ENCODE measurements at regions not wholly inside any gene's neighbourhood (a gene's known extent, or its start where the extent isn't known, plus 50 kb on each side); places are given as distances from the start of the nearest gene placed in this dataset.
"Not testable (repeated sequence)": the region's sequence is repeated elsewhere in the genome, so short reads cannot be mapped to it uniquely, and the experiment has no call there.

DNA sequence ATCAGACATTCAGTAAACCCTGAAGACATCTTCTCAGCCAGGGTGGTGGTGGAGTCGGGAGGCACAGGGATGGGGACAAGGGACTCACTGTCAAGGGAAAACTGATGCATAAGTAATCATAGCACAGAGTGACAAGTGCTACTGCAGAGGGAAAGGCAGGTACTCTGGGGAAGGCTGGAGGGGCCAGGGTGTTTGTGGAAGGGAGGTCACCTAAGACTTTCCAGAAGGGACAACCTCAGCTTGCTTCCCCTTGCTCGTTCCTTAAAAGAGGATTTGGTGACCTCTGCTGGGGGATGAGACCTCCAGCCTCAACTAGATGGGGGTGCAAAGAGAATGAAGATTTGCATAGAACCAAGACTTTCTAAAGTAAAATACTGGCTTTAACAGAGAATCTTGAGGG, 99.5 kb downstream of the SLC4A3 start:
- FAIRE-seq = no peak
- no peak for DNase-seq (ENCODE audit: low spot score)

GRCh38 chr2:219727771-219728429, 100.5 kb downstream of the SLC4A3 start:
- DNase-seq (ENCODE audit: low spot score) = no peak
- no peak for FAIRE-seq

- FAIRE-seq = no peak
- DNase-seq (ENCODE audit: low spot score) = no peak
Observed at GRCh38 chr2:219728991-219729487, 101.6 kb downstream of the SLC4A3 start.

- FAIRE-seq = no peak
- DNase-seq (ENCODE audit: low spot score) = no peak
Observed at GRCh38 chr2:219731173-219731572, 103.7 kb downstream of the SLC4A3 start.

DNA sequence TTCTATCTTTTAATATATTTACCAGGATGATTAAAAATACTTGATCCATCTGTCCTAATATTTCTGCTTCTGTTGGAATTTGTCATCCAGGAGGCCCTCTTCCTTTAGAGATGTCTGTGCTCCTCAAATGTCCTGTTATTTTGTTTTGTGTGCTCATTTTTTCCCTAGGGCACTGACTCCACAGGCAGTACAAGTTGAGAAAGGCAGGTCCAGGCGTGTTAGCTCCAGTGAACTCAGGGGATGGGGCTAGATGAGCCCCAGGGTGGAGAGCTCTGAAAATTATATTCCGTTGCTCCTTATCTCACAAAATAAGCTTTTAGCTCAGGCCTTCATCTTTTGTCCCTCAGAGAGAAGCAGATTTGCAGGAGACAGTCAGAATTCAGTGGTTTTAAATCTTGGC, 105.7 kb downstream of the SLC4A3 start:
- FAIRE-seq (no peak), DNase-seq (ENCODE audit: low spot score) (no peak)

DNA sequence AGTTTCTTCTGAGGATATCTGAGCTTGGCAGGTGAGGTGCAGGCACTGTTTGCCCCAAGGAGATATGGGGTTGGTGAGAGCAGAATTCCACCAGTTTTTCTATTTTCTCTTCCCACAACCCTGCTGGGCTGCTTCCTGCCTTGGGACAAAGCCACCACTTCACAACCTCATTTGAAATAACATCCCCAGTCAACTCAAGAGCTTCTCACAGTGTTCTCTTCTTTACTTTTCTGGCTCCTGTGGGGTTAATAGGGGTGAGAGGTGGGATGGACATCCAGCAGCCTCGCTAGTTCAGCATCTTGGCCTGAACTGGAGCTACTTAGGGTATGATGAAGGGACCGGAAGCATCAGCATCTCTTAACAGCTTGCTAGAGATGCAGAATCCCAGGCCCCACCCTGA, 106.3 kb downstream of the SLC4A3 start:
- DNase-seq (ENCODE audit: low spot score) (no peak), FAIRE-seq (no peak)

DNA sequence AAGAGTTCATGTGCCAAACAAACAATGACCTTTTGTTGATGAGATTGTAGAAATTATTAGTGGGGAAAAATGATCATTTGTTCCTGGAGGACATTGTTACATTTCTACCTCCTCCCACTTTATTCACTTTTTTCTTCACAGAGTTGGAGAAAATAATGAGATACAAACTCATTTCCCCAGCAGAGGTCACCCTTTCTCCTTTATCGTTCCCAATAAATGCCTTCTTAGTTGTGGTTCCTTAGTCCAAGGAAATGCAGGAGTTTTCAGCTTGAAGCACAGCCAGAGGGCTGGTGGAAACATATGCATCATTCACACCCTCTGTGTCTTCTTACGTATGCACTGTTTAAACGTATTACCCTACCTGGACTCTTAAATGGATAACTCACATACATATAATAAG, 108.8 kb downstream of the SLC4A3 start:
- DNase-seq (ENCODE audit: low spot score) (peak; percentile 46), FAIRE-seq (no peak)

- FAIRE-seq = peak; percentile 13
Observed at GRCh38 chr2:219737270-219737691, 109.9 kb downstream of the SLC4A3 start.

DNA sequence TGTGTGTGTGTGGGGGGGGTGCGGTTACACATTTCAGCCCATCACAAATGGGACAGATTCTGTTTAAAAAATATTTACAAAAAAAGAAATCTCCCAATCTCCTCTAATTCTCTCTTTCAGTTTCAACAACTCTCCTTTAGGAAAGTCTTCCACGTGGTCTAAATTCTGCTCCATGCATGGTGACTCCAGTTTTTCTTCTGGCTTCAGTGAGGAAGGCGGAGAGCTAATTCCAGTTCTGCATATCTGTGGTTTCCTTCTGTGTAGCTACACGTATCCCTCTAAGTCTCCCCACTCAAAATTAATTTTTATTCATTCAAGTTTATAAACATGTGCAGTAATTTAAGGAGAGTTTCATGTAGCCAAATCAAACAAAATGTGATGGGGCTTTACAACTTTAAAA, 111.6 kb downstream of the SLC4A3 start:
- DNase-seq (ENCODE audit: low spot score) (no peak), FAIRE-seq (no peak)

More at GRCh38 chr2:219737270-219737691, 109.9 kb downstream of the SLC4A3 start:
- DNase-seq (ENCODE audit: low spot score) = no peak

GRCh38 chr2:219739866-219740440, 112.5 kb downstream of the SLC4A3 start:
- DNase-seq (ENCODE audit: low spot score) (no peak), FAIRE-seq (no peak)

- FAIRE-seq (no peak), DNase-seq (ENCODE audit: low spot score) (no peak)
Observed at GRCh38 chr2:219743548-219743947, 116.1 kb downstream of the SLC4A3 start.

DNA sequence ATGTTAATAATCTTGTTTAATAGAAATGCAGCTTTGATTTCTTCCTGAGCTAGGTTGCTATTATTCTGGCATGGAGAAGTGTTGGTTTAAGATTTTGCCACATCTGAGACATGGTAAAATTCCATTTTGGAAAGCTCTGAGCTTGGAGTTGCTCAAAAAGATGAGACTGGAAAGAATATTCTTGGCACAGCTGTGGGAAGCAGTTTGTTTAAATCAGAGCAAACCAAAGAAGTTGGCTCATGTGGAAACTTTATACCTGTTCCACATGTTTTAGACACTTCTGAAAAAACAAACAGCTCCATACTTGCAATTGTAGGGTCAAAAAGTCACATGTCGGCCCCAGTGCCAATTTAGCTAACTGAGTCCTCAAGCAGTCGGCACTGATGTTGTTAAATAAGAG, 116.6 kb downstream of the SLC4A3 start:
- FAIRE-seq (no peak), DNase-seq (ENCODE audit: low spot score) (no peak)

- FAIRE-seq (no peak), DNase-seq (ENCODE audit: low spot score) (no peak)
Observed at GRCh38 chr2:219744600-219744999, 117.2 kb downstream of the SLC4A3 start.

DNA sequence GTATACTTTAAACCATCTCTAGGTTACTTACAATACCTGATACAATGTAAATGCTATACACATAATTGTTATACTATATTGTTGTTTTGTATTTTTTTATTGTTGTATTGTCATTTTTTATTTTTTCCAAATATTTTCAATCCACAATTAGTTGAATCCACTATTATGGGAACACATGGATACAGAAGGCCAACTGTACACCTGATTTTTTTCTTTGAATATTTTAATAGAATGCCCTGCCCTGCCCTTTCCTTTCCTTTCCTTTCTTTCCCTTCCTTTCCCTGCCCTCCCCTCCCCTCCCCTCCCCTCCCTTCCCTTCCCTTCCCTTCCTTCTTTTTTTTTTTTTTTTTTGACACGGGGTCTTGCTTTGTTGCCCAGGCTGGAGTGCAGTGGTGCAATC, 120.2 kb downstream of the SLC4A3 start:
- FAIRE-seq (no peak), DNase-seq (ENCODE audit: low spot score) (no peak)

DNA sequence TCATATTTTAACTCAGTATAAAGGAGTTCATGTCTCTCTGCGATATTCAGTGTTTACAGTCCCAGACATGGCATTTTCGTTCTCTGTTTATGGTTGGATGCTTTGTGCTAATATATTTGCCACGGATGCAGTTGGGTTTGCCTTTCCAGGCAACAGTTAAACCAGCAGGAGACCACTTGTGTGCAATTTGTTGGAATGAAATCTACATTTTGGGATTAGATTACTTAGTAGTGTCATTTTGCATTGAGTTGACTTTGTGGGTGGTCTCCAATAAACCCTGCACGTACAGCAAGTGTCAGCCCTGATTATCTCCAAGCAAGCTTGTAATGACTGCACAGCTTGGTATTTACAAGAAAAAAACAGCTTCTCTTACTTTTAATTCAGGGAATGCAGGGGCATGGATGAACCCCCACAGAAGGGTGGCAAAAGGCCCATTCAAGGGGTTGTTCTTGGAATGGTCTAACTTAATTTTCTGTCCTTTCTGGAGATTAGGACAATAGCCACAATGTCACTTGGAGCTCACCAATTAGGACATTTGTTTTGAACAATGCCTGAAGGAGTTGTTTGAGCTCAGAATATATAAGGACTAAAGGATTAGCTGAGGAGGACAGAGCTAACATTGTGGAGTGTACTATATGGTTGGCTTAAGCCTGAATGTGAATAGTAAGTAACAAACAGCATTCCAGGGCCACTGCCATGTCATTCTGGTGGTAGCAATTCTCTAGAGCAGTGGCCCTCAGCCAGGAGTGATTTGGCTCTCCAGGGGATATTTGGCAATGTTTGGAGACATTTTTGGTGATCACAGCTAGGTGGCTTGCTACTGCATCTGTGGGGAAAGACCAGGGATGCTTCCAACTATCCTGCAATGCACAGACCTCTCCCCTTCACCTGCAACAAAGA, 121.5 kb downstream of the SLC4A3 start:
- DNase-seq (ENCODE audit: low spot score) = no peak
- no peak for FAIRE-seq

DNA sequence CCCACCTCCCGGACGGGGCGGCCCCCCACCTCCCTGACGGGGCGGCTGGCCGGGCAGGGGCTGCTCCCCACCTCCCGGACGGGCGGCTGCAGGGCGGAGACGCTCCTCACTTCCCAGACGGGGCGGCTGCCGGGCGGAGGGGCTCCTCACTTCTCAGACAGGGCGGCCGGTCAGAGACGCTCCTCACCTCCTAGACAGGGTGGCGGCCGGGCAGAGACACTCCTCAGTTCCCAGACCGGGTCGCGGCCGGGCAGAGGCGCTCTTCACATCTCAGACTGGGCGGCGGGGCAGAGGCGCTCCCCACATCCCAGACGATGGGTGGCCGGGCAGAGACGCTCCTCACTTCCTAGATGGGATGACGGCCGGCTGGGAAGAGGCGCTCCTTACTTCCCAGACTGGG, 123.7 kb downstream of the SLC4A3 start:
- DNase-seq (ENCODE audit: low spot score); FAIRE-seq: not testable (repeated sequence)

DNA sequence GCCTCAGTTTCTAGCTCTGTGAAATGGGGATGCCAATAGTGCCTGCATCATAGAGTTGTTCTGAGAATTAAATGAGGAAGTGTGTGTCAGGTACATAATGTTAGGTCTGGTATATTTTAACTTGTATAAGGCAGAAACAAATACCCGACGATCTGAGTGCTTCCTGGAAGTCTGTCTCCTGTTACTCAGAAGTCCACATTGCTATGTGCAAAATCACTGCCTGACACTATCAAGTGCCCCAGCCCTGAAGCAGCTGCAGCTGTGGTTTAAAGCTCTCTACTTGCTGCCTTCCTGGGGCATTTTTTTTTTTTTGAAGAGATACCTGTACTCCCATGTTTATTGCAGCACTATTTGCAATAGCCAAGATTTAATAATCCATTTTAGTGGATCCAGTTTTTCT, 125.3 kb downstream of the SLC4A3 start:
- DNase-seq (ENCODE audit: low spot score) = no peak

GRCh38 chr2:219758907-219759680, 131.7 kb downstream of the SLC4A3 start:
- DNase-seq (ENCODE audit: low spot score) (no peak), FAIRE-seq (no peak)

More for the DNA sequence above, 125.3 kb downstream of the SLC4A3 start:
- FAIRE-seq = no peak

DNA sequence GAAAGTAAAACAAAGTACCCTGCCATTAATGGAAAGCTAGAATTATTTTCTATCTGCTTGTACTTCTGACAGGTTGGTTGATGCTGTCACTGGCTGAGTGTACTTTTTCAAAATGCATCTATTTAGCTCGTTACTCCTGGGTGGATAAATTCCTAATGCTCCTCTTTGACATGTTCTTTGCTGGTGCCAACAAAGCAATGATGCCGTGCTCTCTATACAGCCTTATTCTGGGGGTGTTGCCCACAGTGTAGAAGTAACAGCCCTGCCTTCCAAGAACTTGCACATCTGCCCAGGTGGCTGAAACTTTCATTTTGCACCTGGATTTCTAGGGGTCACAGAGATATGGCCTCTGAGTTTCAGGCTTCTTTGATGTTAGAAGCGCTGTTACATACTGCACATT, 132.4 kb downstream of the SLC4A3 start:
- FAIRE-seq = no peak
- DNase-seq (ENCODE audit: low spot score) = no peak

- no peak for DNase-seq (ENCODE audit: low spot score)
- FAIRE-seq = no peak
Observed at GRCh38 chr2:219765231-219765911, 137.9 kb downstream of the SLC4A3 start.

GRCh38 chr2:219766658-219767057, 139.2 kb downstream of the SLC4A3 start:
- DNase-seq (ENCODE audit: low spot score) (no peak), FAIRE-seq (no peak)
